ENCODE measurements at regions not wholly inside any gene's neighbourhood (a gene's known extent, or its start where the extent isn't known, plus 50 kb on each side); places are given as distances from the start of the nearest gene placed in this dataset.
"Not testable (repeated sequence)": the region's sequence is repeated elsewhere in the genome, so short reads cannot be mapped to it uniquely, and the experiment has no call there.

DNA sequence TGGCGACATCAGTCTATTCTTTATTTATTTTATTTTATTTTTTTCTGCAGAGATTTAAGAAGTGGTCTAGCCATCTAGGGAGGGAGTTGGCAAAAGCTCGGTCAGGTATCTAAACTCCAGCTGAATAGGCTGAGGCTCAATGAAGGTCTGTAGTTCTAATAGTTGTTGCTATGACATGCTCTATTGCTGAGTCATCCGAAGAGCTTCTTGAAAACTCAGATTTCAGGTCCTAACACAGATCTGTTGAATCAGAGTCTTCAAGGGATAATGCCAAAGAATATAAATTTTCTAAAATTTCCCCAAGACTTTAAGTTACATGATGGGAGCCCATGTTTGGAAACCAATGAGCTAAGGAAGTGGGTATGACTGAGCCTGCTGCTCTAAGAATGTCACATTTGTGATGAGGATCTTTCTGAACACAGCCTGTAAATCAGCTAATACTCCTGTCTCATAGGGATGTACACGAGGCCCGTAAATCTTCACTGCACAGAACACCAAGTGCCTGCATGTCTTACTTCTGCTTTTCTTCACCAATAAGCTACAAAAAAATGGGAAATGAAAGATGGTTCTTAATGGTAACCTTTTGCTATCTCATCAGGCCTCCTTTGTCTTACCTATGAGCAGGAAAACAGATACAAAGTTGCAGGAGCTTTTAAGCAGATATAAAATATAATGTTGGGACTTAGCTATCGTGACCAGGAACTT is 901.4 kb upstream of the API5 start:
- H3K4me1 Mint-ChIP-seq (ENCODE audit: low read depth), result no peaks in the 10 kb centered on the region
- no peaks in the 10 kb centered on the region for H3K27me3 Mint-ChIP-seq (ENCODE audit: low read depth)
- H3K27ac Mint-ChIP-seq, result no peak overlapping the region
- H3K9me3 Mint-ChIP-seq, result peaks cover 25% of the 10 kb centered on the region
- H3K4me3 Mint-ChIP-seq, result no peak overlapping the region
- H3K36me3 Mint-ChIP-seq (ENCODE audit: low read depth), result no peaks in the 10 kb centered on the region

DNA sequence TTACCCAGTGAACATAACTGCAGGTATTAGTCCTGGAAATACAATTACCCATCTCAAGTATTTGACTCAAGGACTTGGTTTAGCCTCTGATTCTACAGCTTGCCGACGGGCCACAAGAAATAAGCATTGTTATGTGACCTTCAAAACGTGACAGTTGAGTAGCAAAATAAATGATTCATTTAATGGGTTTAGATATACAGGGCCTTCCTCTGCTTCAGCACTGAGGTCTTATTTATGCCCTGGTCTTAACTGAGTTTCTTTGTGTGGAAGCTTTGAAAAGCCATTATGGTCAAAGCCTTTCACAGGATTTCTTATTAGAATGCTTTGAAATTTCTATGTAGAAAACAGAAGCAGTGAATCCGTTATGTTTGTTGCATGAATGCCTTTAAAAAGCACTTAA is 899.2 kb upstream of the API5 start:
- H3K4me3 Mint-ChIP-seq, result no peak overlapping the region
- H3K4me1 Mint-ChIP-seq (ENCODE audit: low read depth), result no peaks in the 10 kb centered on the region
- H3K27ac Mint-ChIP-seq, result no peak overlapping the region
- peaks cover 18% of the 10 kb centered on the region for H3K9me3 Mint-ChIP-seq
- no peaks in the 10 kb centered on the region for H3K36me3 Mint-ChIP-seq (ENCODE audit: low read depth)
- H3K27me3 Mint-ChIP-seq (ENCODE audit: low read depth), result no peaks in the 10 kb centered on the region

DNA sequence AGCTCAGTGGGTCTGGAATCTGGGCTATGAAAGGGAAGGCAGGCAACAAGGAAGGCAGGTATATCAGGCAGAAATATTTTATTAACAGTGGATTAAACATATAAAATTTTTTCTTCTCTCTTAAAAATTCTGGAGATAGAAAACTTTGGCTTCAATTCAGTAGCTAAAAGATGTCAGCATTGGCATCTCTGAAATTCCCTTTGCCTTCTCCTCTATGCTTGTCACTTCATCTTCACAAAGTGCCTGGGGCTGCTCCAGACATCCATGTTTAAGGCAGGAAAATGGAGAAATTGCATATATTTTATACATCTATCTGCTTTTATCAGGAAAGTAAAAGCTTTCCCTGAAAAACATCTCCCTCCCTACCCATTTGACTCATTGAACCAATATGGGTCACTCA is 894.1 kb upstream of the API5 start:
- peaks cover 6% of the 10 kb centered on the region for H3K9me3 Mint-ChIP-seq
- H3K27ac Mint-ChIP-seq, result no peak overlapping the region
- no peaks in the 10 kb centered on the region for H3K4me1 Mint-ChIP-seq (ENCODE audit: low read depth)
- no peaks in the 10 kb centered on the region for H3K27me3 Mint-ChIP-seq (ENCODE audit: low read depth)
- H3K36me3 Mint-ChIP-seq (ENCODE audit: low read depth), result no peaks in the 10 kb centered on the region
- no peak overlapping the region for H3K4me3 Mint-ChIP-seq

DNA sequence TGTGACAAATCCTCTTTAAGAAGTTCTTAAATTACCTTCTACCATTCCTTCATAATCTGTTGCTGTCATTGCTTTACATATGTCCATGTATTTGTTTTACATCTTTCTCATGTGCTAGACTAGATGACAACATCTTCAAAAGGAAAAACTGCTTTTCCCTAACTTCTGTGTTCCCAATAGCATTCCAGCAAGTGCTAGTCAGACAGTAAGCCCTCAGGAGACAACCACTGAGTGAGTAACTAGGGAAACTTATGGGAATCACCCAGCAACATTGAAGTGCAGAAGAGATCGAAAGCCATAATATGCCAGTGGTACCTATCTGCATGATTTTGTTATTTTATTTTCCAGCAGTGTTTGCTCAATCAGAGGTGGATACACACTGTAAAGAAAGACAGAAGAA is 889.7 kb upstream of the API5 start:
- Mint-ChIP-seq H3K36me3 (ENCODE audit: low read depth) (no peaks in the 10 kb centered on the region), H3K4me3 (no peak overlapping the region), H3K27ac (no peak overlapping the region), H3K9me3 (peaks cover 3% of the 10 kb centered on the region), H3K27me3 (ENCODE audit: low read depth) (no peaks in the 10 kb centered on the region), H3K4me1 (ENCODE audit: low read depth) (no peaks in the 10 kb centered on the region)

DNA sequence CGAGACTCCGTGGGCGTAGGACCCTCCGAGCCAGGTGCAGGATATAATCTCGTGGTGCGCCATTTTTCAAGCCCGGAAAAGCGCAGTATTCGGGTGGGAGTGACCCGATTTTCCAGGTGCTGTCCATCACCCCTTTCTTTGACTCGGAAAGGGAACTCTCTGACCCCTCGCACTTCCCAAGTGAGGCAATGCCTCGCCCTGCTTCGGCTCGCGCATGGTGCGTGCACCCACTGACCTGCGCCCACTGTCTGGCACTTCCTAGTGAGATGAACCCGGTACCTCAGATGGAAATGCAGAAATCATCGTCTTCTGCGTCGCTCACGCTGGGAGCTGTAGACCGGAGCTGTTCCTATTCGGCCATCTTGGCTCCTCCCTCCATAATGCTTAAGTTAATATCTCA is 876.9 kb upstream of the API5 start:
- not testable (repeated sequence) for H3K27me3 Mint-ChIP-seq (ENCODE audit: low read depth); H3K4me1 Mint-ChIP-seq (ENCODE audit: low read depth); H3K36me3 Mint-ChIP-seq (ENCODE audit: low read depth); H3K27ac Mint-ChIP-seq; H3K4me3 Mint-ChIP-seq
- H3K9me3 Mint-ChIP-seq, result peaks cover 23% of the 10 kb centered on the region

DNA sequence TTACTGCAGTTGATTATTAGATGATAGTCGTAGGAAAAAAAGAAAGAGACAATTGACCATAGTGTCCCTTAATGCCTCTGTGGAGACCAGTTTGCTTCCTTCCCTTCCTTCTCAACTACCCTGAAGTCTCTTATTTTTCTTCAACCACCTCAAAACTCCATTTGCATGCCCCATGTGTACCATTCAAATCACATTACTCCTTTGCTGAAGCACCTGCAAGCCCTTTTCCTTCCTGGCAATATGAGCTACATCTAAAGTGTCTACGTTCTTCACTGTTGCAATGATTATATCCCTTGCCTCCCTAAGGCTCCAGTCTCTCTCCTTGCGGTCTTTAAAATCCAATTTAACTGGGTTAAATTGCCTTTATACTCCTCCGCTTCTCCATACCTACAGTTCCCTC is 867.4 kb upstream of the API5 start:
- Mint-ChIP-seq H3K27ac (no peak overlapping the region), H3K27me3 (ENCODE audit: low read depth) (no peaks in the 10 kb centered on the region), H3K9me3 (peaks cover 26% of the 10 kb centered on the region), H3K4me3 (no peak overlapping the region), H3K4me1 (ENCODE audit: low read depth) (no peaks in the 10 kb centered on the region), H3K36me3 (ENCODE audit: low read depth) (no peaks in the 10 kb centered on the region)

DNA sequence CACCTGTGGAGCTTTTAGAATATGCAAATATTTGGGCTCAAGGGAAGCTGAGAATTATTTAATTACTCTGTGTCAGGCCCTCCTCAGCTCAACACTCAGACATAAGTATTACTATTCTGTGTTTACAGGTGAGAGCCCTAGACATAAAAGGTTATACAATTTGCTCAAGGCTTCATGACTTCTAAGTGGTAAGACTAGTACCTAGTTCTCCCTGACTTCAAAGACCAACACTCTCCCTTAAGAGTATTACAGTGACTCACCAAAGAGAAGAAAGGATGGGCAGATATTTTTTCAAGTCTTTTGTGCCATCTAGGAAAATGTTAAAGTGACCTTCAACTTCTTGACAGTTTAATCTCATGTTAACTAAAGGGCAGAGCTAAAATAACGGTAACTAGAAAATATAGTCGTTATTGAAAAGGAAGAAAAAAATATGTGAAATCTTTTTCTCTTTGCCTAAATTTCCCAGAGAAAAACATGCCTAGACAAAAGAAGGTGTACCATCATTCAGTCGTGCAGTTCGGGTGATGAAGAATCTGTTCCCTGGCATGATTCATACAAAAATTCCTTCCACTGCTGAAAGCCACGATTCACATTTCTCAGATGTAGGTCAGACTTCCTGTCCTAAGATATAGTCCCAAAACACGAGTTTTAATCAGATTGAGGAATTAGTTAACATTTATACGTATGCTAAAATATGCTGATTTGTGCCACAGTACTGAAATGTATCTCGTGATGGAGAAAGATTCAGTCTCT is 849.1 kb upstream of the API5 start:
- Mint-ChIP-seq H3K27me3 (ENCODE audit: low read depth) (no peaks in the 10 kb centered on the region), H3K4me3 (no peak overlapping the region), H3K27ac (no peak overlapping the region), H3K9me3 (peaks cover 11% of the 10 kb centered on the region), H3K4me1 (ENCODE audit: low read depth) (no peaks in the 10 kb centered on the region), H3K36me3 (ENCODE audit: low read depth) (no peaks in the 10 kb centered on the region)

DNA sequence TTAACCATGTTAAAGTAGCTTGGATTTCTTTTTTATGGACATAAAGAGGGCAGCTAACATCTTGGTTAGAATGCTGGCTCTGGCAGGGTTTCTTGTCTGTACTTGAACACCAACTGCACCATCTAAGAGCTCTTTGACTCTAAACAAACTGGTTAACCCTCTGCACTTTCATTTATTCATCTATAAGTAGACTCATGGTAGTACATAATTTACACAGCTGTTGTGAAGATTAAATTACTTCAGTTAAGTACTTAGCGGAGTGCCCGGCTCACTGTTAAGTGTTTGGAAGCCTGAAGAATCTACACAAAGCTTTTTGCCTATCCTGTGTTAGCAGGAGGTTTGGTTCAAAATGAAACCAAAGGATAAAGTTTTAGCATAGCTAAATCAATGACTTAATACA is 846.2 kb upstream of the API5 start:
- Mint-ChIP-seq H3K9me3 (peaks cover 11% of the 10 kb centered on the region), H3K4me1 (ENCODE audit: low read depth) (no peaks in the 10 kb centered on the region), H3K27me3 (ENCODE audit: low read depth) (no peaks in the 10 kb centered on the region), H3K4me3 (no peak overlapping the region), H3K27ac (no peak overlapping the region), H3K36me3 (ENCODE audit: low read depth) (no peaks in the 10 kb centered on the region)

DNA sequence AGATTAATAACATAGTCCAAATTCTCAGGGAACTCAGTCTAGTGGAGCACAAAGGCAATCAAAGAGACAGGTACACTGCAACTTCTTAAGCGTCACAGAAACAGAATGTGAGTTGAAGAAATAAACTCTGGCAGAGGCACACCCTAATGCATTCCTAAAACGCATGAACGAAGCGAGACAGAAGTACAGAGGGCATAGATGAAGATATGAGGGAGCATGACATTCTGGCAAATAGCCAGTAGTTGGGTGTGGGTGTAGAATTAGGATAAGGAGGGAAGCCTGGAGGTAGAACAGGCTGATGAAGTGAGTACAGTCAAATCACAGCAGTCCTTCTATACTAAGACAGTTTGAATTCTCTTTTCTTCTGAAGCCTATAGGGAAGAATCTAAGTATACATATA is 838.7 kb upstream of the API5 start:
- Mint-ChIP-seq H3K9me3 (peaks cover 20% of the 10 kb centered on the region), H3K36me3 (ENCODE audit: low read depth) (no peaks in the 10 kb centered on the region), H3K27ac (no peak overlapping the region), H3K27me3 (ENCODE audit: low read depth) (no peaks in the 10 kb centered on the region), H3K4me1 (ENCODE audit: low read depth) (no peaks in the 10 kb centered on the region), H3K4me3 (no peak overlapping the region)

DNA sequence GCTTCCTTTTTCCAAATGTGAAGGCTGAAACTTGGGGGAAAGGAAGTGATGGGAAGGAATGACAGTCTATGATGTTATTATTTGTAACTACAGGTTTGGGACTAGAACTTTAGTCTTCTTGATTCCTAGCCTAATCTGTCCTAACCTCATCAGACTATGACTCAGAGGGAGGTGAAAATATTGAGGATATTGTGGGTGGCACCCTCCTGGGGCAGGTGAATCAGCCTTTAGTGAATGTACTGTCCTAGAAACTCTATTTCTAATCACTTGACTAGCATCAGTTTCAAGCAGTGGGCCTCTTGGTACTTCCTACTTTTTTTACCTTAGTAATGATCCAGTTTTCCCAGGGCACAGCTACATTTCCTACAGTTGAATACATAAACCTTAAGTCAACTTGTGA is 829.0 kb upstream of the API5 start:
- Mint-ChIP-seq H3K27ac (no peak overlapping the region), H3K4me3 (no peak overlapping the region), H3K36me3 (ENCODE audit: low read depth) (no peaks in the 10 kb centered on the region), H3K4me1 (ENCODE audit: low read depth) (no peaks in the 10 kb centered on the region), H3K27me3 (ENCODE audit: low read depth) (no peaks in the 10 kb centered on the region), H3K9me3 (peaks cover 52% of the 10 kb centered on the region)

DNA sequence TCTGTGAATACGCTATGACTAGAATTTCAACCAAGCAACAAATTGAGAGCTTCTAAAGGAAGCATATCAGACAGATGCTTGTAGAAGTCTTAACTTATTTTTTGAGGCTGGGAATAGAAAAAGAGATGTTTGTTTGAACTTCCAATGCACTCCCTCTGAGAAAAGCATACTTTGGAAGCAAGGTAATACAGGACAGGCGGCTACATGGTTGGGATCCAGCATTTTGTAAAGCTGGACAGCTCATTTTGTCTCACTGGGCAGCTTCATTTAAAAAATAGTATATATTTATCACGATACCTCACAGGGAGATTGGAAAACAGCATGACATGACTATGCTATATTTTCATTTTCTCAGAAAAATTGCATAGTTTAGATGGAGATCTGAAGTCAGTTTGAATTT is 821.3 kb upstream of the API5 start:
- H3K9me3 Mint-ChIP-seq, result peaks cover 23% of the 10 kb centered on the region
- no peak overlapping the region for H3K27ac Mint-ChIP-seq
- no peaks in the 10 kb centered on the region for H3K36me3 Mint-ChIP-seq (ENCODE audit: low read depth)
- H3K27me3 Mint-ChIP-seq (ENCODE audit: low read depth), result no peaks in the 10 kb centered on the region
- H3K4me1 Mint-ChIP-seq (ENCODE audit: low read depth), result no peaks in the 10 kb centered on the region
- no peak overlapping the region for H3K4me3 Mint-ChIP-seq

DNA sequence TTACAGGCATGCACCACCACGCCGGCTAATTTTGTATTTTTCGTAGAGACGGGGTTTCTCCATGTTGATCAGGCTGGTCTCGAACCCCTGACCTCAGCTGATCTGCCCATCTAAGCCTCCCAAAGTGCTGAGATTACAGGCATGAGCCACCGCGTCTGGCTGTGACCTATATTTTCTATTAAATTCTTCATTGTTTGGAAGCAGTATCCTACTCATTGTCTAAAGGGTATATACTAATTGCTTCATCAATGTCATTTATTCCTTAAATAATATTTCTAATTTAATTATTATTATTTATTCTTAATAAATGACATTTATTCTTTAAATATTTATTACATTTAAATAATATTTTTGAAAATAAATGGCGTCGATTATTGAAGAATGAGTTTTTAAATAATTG is 817.3 kb upstream of the API5 start:
- peaks cover 13% of the 10 kb centered on the region for H3K9me3 Mint-ChIP-seq
- H3K4me1 Mint-ChIP-seq (ENCODE audit: low read depth), result no peaks in the 10 kb centered on the region
- H3K36me3 Mint-ChIP-seq (ENCODE audit: low read depth), result no peaks in the 10 kb centered on the region
- H3K4me3 Mint-ChIP-seq, result no peak overlapping the region
- no peaks in the 10 kb centered on the region for H3K27me3 Mint-ChIP-seq (ENCODE audit: low read depth)
- H3K27ac Mint-ChIP-seq, result no peak overlapping the region

DNA sequence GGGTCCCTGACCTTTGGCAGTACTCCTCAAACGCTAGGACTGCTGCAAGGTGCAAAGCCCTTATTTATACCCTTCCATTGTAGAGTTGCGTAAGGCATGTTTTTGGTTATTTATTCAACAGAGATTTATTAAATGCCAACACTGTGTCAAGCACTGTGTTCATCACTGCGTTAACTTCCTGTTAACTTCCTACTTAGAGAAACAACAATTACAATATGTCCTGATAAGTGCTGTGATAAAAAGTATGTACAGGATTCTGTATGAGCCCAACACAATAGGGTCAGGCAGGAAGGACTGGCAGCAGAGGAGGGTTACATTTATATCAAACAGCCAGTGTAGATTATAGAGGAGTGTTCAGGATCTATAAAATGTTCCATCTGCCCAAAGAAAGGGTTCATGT is 812.8 kb upstream of the API5 start:
- no peak overlapping the region for H3K27ac Mint-ChIP-seq
- no peak overlapping the region for H3K4me3 Mint-ChIP-seq
- H3K27me3 Mint-ChIP-seq (ENCODE audit: low read depth), result no peaks in the 10 kb centered on the region
- no peaks in the 10 kb centered on the region for H3K4me1 Mint-ChIP-seq (ENCODE audit: low read depth)
- no peaks in the 10 kb centered on the region for H3K9me3 Mint-ChIP-seq
- no peaks in the 10 kb centered on the region for H3K36me3 Mint-ChIP-seq (ENCODE audit: low read depth)

DNA sequence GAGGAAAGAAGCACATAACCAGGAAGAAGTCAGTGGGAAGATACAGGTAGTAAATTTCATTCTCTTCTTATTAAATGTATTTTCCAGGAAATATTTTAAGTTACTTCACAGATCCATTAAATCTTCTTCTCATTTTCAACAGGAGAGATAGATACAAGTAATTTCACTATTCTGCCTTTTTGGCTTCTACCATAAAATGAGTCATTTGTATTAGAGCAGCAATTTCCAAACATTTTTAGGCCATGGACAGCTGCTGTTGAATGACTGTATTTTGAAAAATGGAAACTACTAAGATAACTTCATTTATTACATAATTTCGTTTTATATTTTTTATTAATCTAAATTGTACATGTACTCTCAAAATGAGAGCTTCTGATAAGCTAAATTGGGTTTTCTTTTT is 809.6 kb upstream of the API5 start:
- Mint-ChIP-seq H3K9me3 (no peaks in the 10 kb centered on the region), H3K4me1 (ENCODE audit: low read depth) (no peaks in the 10 kb centered on the region), H3K36me3 (ENCODE audit: low read depth) (no peaks in the 10 kb centered on the region), H3K4me3 (no peak overlapping the region), H3K27me3 (ENCODE audit: low read depth) (no peaks in the 10 kb centered on the region), H3K27ac (no peak overlapping the region)

DNA sequence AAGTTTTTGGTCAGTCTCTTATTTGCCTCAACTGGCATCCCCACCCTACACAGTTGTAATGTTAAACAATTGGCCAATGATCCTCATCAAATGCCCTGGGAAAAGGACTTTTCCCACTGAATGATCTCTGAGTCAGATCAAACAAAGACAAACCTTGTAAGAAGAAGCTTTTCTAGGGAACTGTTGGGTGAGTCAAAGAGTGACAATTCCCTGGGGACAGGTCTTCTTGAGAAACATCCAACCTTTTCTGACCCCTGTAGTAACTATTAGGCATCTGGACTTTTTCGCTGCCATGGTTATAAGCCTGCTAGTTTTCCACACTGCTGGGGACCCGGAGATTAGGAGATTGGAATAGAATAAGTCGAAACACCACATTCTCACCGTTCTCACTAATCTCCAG is 789.8 kb upstream of the API5 start:
- Mint-ChIP-seq H3K9me3 (no peaks in the 10 kb centered on the region), H3K27me3 (ENCODE audit: low read depth) (no peaks in the 10 kb centered on the region), H3K36me3 (ENCODE audit: low read depth) (no peaks in the 10 kb centered on the region), H3K27ac (no peak overlapping the region), H3K4me3 (no peak overlapping the region), H3K4me1 (ENCODE audit: low read depth) (no peaks in the 10 kb centered on the region)

Data from T-helper 1 cell treated with Interleukin-12 subunit alpha and Interleukin-12 subunit beta and Interleukin-4 antibody, amounts not matched to agents 30 μg/mL and 1 μg/mL, for 36 hours (primary cell).